ENCODE measurements at regions not wholly inside any gene's neighbourhood (a gene's known extent, or its start where the extent isn't known, plus 50 kb on each side); places are given as distances from the start of the nearest gene placed in this dataset.
"Not testable (repeated sequence)": the region's sequence is repeated elsewhere in the genome, so short reads cannot be mapped to it uniquely, and the experiment has no call there.

GRCh38 chr14:87030197-87030596, 962.8 kb downstream of the GALC start:
- Histone ChIP-seq H3K4me3 (no peak overlapping the region), H3K27ac (no peak overlapping the region), H3K27me3 (no peaks in the 10 kb centered on the region), H3K36me3 (no peaks in the 10 kb centered on the region), H3K9me3 (no peaks in the 10 kb centered on the region), H3K4me1 (no peaks in the 10 kb centered on the region)
- WGBS (ENCODE audit: insufficient coverage, low coverage, low lambda C conversion rate, missing lambda C conversion rate), result 20% methylated on average over 1 of the region's 1 CpG
- DNase-seq, result no peak
- intact Hi-C loops (cut with DNase I), result no loop called here
- no peak for ATAC-seq
- no peak for TF ChIP-seq POLR2A (IDR thresholded peaks at IDR 0.05)
- no peak for TF ChIP-seq CTCF (IDR thresholded peaks at IDR 0.05)

DNA sequence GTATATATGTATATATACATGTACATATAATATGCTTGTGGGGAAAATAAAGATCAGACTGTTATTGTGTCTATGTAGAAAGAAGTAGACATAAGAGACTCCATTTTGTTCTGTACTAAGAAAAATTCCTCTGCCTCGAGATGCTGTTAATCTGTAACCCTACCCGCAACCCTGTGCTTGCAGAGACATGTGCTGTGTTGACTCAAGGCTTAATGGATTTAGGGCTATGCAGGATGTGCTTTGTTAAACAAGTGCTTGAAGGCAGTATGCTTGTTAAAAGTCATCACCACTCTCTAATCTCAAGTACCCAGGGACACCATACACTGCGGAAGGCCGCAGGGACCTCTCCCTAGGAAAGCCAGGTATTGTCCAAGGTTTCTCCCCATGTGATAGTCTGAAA, 972.9 kb downstream of the GALC start:
- ATAC-seq; DNase-seq; intact Hi-C loops (cut with DNase I): not testable (repeated sequence)

GRCh38 chr14:87018294-87018693, 974.7 kb downstream of the GALC start:
- ATAC-seq (no peak), DNase-seq (no peak)
- H3K4me3 ChIP-seq, result no peak overlapping the region
- no peaks in the 10 kb centered on the region for H3K9me3 ChIP-seq
- H3K4me1 ChIP-seq, result no peaks in the 10 kb centered on the region
- no peaks in the 10 kb centered on the region for H3K27me3 ChIP-seq
- H3K36me3 ChIP-seq, result no peaks in the 10 kb centered on the region
- intact Hi-C loops (cut with DNase I), result no loop called here
- H3K27ac ChIP-seq, result no peak overlapping the region
- WGBS (ENCODE audit: insufficient coverage, low coverage, low lambda C conversion rate, missing lambda C conversion rate), result 12% methylated on average over 1 of the region's 1 CpG
- TF ChIP-seq POLR2A (IDR thresholded peaks at IDR 0.05), result no peak
- TF ChIP-seq CTCF (IDR thresholded peaks at IDR 0.05), result no peak

More for the DNA sequence above, 972.9 kb downstream of the GALC start:
- WGBS (ENCODE audit: insufficient coverage, low coverage, low lambda C conversion rate, missing lambda C conversion rate), result 47% methylated on average over 4 of the region's 4 CpGs
- not testable (repeated sequence) for H3K27me3 ChIP-seq, H3K9me3 ChIP-seq, H3K36me3 ChIP-seq, H3K4me3 ChIP-seq, H3K4me1 ChIP-seq, H3K27ac ChIP-seq

GRCh38 chr14:87017335-87017734, 975.6 kb downstream of the GALC start:
- no peak for ATAC-seq
- Histone ChIP-seq H3K4me3 (no peak overlapping the region), H3K4me1 (no peaks in the 10 kb centered on the region), H3K27me3 (no peaks in the 10 kb centered on the region), H3K27ac (no peak overlapping the region), H3K9me3 (no peaks in the 10 kb centered on the region), H3K36me3 (no peaks in the 10 kb centered on the region)
- intact Hi-C loops (cut with DNase I), result no loop called here
- no peak for TF ChIP-seq POLR2A (IDR thresholded peaks at IDR 0.05)
- no peak for TF ChIP-seq CTCF (IDR thresholded peaks at IDR 0.05)
- DNase-seq, result no peak
- 28% methylated on average over 2 of the region's 2 CpGs for WGBS (ENCODE audit: insufficient coverage, low coverage, low lambda C conversion rate, missing lambda C conversion rate)

DNA sequence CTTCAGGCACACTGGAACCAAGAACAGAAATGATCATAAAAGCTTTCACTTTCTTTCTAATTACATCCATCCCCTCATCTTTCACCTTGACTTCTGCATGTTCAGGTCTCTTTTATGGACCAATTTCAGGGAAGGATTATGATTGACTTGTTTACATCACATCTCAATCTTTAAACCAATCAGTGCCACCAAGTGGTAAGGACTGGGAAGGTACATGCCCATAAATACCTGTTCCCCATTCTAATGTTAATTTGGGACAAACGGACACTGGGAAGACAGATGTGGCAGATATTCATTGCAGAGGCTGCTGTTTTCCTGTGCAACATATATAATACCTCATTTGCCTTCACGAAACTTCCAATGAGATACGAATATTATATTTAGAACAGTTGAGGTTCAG, 978.1 kb downstream of the GALC start:
- Histone ChIP-seq H3K27ac (no peak overlapping the region), H3K9me3 (no peaks in the 10 kb centered on the region), H3K27me3 (no peaks in the 10 kb centered on the region), H3K4me1 (no peaks in the 10 kb centered on the region), H3K4me3 (no peak overlapping the region), H3K36me3 (no peaks in the 10 kb centered on the region)
- intact Hi-C loops (cut with DNase I), result no loop called here
- 34% methylated on average over 3 of the region's 3 CpGs for WGBS (ENCODE audit: insufficient coverage, low coverage, low lambda C conversion rate, missing lambda C conversion rate)
- TF ChIP-seq CTCF (IDR thresholded peaks at IDR 0.05) (no peak), POLR2A (IDR thresholded peaks at IDR 0.05) (no peak)
- ATAC-seq, result no peak
- no peak for DNase-seq

Data from right lobe of liver (tissue), 6 donors.